Stimulated activated naive B cell treated with anti-CD40 and anti-IgM and Interleukin-4, amounts not matched to agents 10 μg/mL and 1 μg/mL and 100 μg/mL, for 72 hours (primary cell): ENCODE measurements at regions not wholly inside any gene's neighbourhood (a gene's known extent, or its start where the extent isn't known, plus 50 kb on each side); places are given as distances from the start of the nearest gene placed in this dataset.

Source experiments
- ATAC-seq, 2 donors: fragments of 150-1000 bp; cut with Tn5 transposase; replicated peaks; 2 replicates each; pipeline ENCODE4 v1.10.0; 2021; ENCODE audit warnings: moderate library complexity in 1 of 2
- DNase-seq: peaks from one replicate; pipeline ENCODE4 v3.0.0; 2021
- H3K27ac Mint-ChIP-seq: one replicate; pipeline ENCODE4 v1.8.0; 2022; ENCODE audit warnings: mild to moderate bottlenecking, mixed read lengths
- H3K27me3 Mint-ChIP-seq, 2 donors: one replicate each; pipeline ENCODE4 v1.8.0; 2022; ENCODE audit warnings: mixed read lengths in 2 of 2
- H3K36me3 Mint-ChIP-seq, 2 donors: one replicate each; pipeline ENCODE4 v1.8.0; 2022; ENCODE audit warnings: mixed read lengths in 2 of 2, mild to moderate bottlenecking in 1 of 2
- H3K4me1 Mint-ChIP-seq, 2 donors: one replicate each; pipeline ENCODE4 v1.8.0; 2022; ENCODE audit warnings: mixed read lengths in 2 of 2, mild to moderate bottlenecking in 1 of 2
- H3K4me3 Mint-ChIP-seq, 2 donors: one replicate each; pipeline ENCODE4 v1.8.0; 2022; ENCODE audit warnings: mild to moderate bottlenecking in 2 of 2, mixed read lengths in 2 of 2, moderate library complexity in 1 of 2
- H3K9me3 Mint-ChIP-seq, 2 donors: one replicate each; pipeline ENCODE4 v1.8.0; 2022; ENCODE audit warnings: mixed read lengths in 2 of 2, mild to moderate bottlenecking in 1 of 2

DNA sequence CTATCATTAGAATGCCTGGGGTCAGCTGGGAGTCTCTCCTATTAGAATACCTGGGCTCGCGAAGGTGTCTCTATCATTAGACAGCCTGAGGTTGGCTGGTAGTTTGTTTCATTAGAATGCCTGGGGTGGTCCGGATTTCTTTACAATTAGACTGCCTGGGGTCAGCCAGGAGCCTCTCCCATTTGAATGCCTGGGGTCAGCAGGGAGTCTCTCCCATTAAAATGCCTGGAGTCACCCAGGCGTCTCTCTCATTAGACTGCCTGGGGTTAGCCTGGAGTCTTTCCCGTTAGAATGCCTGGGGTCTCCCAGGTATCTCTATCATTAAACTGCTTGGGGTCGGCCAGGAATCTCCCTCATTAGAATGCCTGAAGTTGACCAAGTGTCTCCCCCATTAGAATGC is 1458.3 kb downstream of the UQCRFS1 start:
- ATAC-seq: no peak
- no peak overlapping the region for H3K27ac Mint-ChIP-seq
- H3K9me3 Mint-ChIP-seq: peaks cover 0 to 3% of the 10 kb centered on the region in 2 donors
- H3K36me3 Mint-ChIP-seq: peaks cover 0 to 3% of the 10 kb centered on the region in 2 donors
- DNase-seq: no peak
- H3K4me1 Mint-ChIP-seq: no peaks in the 10 kb centered on the region
- no peaks in the 10 kb centered on the region for H3K27me3 Mint-ChIP-seq
- H3K4me3 Mint-ChIP-seq: no peak overlapping the region

DNA sequence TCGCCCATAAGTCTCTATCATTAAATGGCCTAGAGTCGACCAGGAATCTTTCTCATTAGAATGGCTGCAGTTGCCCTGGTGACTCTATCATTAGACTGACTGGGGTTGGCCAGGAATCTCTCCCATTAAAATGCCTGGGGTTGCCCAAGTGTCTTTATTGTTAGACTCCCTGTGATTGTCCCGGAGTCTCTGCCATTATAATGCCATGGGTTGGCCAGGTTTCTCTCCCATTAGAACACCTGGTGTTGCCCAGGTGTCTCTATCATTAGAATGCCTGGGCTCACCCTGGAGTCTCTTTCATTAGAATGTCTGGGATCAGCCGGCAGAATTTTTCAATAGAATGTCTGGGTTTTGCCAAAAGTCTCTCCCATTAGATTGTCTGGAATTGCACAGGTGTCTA is 1459.3 kb downstream of the UQCRFS1 start:
- DNase-seq: no peak
- H3K4me1 Mint-ChIP-seq: peaks cover 0 to 4% of the 10 kb centered on the region in 2 donors
- H3K27ac Mint-ChIP-seq: no peak overlapping the region
- H3K27me3 Mint-ChIP-seq: no peaks in the 10 kb centered on the region
- no peak overlapping the region for H3K4me3 Mint-ChIP-seq
- ATAC-seq: no peak
- peaks cover 0 to 3% of the 10 kb centered on the region in 2 donors for H3K9me3 Mint-ChIP-seq
- H3K36me3 Mint-ChIP-seq: peaks cover 3% of the 10 kb centered on the region in 2 donors

DNA sequence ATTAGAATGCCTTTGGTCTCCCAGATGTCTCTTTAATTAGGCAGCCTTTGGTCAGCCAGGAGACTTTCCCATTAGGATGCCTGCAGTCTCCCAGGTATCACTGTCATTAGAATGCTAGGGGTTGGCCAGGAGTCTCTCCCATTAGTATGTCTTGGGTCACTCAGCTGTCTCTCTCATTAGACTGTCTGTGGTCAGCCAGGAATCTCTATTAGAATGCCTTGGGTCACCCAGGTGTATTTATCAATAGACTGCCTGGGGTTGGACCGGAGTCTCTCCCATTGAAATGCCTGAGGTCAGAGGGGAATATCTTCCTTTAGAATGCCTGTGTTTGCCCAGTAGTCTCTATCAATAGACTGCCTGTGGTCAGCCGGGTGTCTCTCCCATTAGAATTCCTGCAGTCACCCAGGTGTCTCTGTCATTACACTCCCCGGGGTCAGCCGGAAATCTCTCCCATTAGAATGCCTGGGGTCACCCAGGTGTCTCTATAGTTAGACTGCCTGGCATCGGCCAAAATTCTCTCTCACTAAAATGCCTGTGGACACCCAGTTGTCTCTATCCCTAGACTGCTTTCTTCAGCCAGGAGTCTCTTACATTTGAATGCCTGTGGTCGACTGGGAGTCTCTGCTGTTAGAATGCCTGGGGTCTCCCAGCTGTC is 1460.3 kb downstream of the UQCRFS1 start:
- Mint-ChIP-seq H3K4me1 (peaks cover 0 to 4% of the 10 kb centered on the region in 2 donors), H3K27me3 (no peaks in the 10 kb centered on the region), H3K27ac (no peak overlapping the region), H3K36me3 (peaks cover 3% of the 10 kb centered on the region in 2 donors), H3K4me3 (no peak overlapping the region), H3K9me3 (peaks cover 0 to 3% of the 10 kb centered on the region in 2 donors)
- DNase-seq (no peak), ATAC-seq (no peak)

DNA sequence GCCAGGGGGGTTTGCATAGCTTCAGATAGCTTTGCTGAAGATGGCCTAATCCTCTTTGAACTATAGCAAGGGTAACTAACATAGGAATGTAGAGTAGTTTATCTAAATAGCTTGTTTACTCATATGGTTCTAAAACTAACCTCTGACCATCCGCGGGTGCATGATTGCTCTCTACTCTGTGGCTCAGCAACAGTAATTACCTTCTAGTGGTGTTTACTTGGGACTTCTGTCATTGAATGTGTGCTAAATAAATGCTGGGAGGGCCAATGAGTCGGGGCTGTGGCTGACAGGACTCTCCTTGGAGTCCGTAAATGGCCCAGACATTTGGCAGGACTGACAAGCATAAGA is 1461.9 kb downstream of the UQCRFS1 start:
- Mint-ChIP-seq H3K4me3 (no peak overlapping the region), H3K36me3 (peaks cover 5% of the 10 kb centered on the region in 2 donors), H3K27ac (no peak overlapping the region), H3K9me3 (peaks cover 0 to 4% of the 10 kb centered on the region in 2 donors), H3K27me3 (no peaks in the 10 kb centered on the region), H3K4me1 (peaks cover 7 to 16% of the 10 kb centered on the region in 2 donors)
- no peak for ATAC-seq
- no peak for DNase-seq

DNA sequence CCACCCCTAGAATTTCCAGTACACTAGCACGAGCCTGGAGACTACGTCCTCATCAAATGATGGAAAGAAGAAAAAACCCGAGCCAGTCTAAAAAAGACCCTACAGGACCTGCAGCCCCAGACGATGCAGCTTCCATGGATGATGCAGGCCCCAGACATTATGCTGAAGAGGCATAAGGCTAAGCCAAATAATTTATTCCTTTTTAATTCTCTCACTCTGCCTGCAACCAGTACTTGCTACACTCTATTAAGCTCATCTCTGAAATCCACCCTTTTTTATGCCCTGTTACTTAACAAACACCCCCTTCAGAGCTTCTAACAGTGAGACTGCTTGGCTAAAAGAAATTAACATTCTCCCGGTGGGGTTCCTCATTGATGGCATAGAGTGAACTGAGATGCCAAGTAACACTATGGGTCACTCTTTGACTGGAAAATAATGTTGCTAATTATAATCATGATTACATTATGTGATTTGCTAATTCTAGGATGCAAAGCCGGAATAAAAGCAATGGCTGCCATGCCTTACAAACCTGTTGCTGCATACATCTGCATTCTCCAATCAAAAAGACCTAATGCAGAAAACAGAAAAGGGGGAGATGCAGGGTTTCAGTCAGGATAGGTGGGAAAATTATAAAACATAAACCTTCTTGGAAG is 1462.4 kb downstream of the UQCRFS1 start:
- Mint-ChIP-seq H3K27me3 (no peaks in the 10 kb centered on the region), H3K36me3 (peaks cover 7 to 9% of the 10 kb centered on the region in 2 donors), H3K4me1 (peaks cover 8 to 17% of the 10 kb centered on the region in 2 donors), H3K4me3 (no peak overlapping the region), H3K9me3 (peaks cover 0 to 4% of the 10 kb centered on the region in 2 donors), H3K27ac (no peak overlapping the region)
- no peak for DNase-seq
- no peak for ATAC-seq

DNA sequence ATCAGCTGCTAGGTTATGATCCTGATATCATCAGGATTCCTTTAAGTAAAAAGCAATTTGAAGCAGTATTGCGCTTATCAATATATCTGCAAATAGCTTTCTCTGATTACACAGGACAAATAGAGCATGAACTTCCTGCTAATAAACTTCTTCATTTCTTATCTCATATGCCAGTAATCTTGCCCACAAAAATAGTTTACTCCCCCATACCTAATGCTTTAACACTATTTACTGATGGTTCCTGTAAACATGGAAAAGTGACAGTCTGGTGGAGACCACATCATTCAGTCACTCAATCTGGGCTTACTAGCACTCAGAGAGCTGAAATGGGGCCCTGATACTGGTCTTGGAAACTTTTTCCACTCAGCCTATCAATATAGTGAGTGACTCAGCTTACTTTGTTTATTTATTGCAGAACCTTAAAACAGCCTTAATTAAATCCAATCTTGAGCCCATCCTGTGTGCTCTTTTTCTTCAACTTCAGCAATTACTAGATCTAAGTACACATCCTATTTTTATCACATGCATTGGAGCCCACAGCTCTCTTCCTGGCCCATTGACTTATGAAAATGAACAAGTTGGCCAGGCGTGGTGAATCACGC is 1464.3 kb downstream of the UQCRFS1 start:
- H3K4me1 Mint-ChIP-seq: peaks cover 8 to 17% of the 10 kb centered on the region in 2 donors
- H3K27ac Mint-ChIP-seq: no peak overlapping the region
- H3K4me3 Mint-ChIP-seq: no peak overlapping the region
- DNase-seq (no peak), ATAC-seq (no peak)
- no peaks in the 10 kb centered on the region for H3K27me3 Mint-ChIP-seq
- H3K9me3 Mint-ChIP-seq: peaks cover under 1 to 1% of the 10 kb centered on the region in 2 donors
- peaks cover 7 to 20% of the 10 kb centered on the region in 2 donors for H3K36me3 Mint-ChIP-seq

DNA sequence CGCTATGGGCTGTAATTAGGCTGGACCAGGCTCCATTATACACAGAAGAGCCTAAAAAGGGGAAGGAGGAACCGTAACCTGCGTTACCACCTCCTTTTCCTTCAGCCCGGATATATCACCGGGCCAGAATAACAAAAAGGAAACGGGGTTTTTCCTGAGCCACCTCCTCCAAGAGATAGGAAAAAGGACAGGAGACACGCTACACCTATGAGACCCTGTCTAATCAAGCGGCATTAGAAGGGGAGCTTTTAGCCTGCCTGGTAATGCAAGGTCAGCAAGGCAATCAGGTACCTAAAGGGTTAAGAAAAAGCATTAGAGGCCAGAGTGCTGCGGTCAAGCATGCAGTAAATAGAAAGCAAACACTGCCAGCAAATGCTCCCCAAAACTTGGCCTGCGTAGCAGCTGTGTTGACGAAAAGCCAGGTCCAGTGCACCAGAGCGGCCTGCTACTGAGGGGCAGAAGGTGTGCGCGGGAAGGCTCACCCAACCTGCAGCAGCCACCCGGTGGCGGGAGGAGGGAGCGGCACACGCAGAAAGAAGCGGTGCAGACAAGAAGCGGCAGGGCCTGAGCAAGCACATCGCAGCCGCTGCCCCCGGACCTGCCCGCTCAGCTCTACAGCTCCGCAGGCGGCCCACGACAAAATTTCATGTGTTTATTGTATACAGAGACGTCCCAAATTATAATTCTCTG is 1466.1 kb downstream of the UQCRFS1 start:
- no peaks in the 10 kb centered on the region for H3K27me3 Mint-ChIP-seq
- peaks cover 7 to 33% of the 10 kb centered on the region in 2 donors for H3K36me3 Mint-ChIP-seq
- ATAC-seq: peak; percentile 82 to 86
- H3K9me3 Mint-ChIP-seq: peaks cover 1 to 13% of the 10 kb centered on the region in 2 donors
- peaks cover 8 to 17% of the 10 kb centered on the region in 2 donors for H3K4me1 Mint-ChIP-seq
- peak; percentile 4 for DNase-seq
- H3K27ac Mint-ChIP-seq: no peak overlapping the region
- H3K4me3 Mint-ChIP-seq: peak overlapping the region in 1 of 2 donors; percentile 30

DNA sequence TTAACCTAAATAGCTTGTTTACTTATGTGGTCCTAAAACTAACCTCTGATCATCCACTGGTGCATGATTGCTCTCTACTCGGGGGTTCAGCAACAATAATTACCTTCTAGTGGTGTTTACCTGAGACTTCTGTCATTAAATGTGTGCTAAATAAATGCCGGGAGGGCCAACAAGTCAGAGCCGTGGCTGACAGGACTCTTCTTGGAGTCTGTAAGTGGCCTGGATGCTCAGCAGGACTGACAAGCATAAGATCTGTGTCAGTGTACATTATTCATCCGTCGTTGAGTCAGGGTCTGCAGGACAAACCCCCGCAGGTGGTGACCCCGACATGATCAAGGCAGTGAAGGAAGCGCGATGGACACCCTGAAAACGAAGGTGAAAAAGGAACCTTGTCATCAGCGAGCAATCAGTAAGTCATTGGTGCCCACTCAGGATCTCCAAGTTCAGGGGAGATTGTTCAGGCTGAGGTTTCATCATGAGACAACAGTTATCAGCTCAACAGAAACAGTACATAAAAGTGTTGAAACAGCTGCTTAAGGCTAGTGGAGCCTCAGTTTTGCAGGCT is 1466.9 kb downstream of the UQCRFS1 start:
- Mint-ChIP-seq H3K36me3 (peaks cover 7 to 39% of the 10 kb centered on the region in 2 donors), H3K4me3 (no peak overlapping the region), H3K4me1 (peaks cover 8 to 17% of the 10 kb centered on the region in 2 donors), H3K27me3 (no peaks in the 10 kb centered on the region), H3K27ac (no peak overlapping the region), H3K9me3 (peaks cover 3 to 15% of the 10 kb centered on the region in 2 donors)
- ATAC-seq (no peak), DNase-seq (no peak)

DNA sequence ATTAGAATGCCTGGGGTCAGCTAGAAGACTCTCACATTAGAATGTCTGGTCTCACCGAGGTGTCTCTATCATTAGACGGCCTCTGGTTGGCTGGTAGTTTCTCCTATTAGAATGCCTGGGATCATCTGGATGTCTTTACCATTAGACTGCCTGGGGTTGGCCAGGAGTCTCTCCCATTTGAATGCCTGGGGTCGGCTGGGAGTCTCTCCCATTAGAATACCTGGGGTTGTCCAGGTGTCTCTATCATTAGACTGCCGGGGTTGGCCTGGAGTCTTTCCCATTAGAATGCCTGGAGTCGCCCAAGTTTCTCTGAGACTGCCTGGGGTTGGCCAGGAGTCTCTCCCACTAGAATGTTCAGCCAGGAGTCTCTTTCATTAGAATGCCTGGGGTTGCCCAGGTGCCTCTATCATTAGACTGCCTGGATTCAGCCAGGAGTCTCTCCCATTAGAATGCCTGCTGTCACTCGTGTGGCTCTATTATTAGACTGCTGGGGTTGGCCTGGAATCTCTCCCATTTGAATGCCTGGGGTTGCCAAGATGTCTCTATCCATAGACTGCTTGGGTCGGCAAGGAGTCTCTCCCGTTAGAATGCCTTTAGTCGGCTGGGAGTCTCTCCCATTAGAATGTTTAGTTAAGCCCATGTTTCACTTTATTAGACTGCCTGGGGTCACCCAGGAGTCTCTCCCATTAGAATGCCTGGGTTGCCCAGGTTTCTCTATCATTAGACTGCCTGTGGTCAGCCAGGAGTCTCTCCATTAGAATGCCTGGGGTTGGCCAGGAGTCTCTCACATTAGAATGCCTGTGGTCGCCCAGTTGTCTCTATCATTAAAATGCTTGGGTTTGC is 1467.8 kb downstream of the UQCRFS1 start:
- DNase-seq: no peak
- Mint-ChIP-seq H3K9me3 (peaks cover 4 to 16% of the 10 kb centered on the region in 2 donors), H3K4me3 (no peak overlapping the region), H3K27ac (no peak overlapping the region), H3K4me1 (peaks cover 8 to 17% of the 10 kb centered on the region in 2 donors), H3K27me3 (no peaks in the 10 kb centered on the region), H3K36me3 (peaks cover 7 to 47% of the 10 kb centered on the region in 2 donors)
- ATAC-seq: no peak

DNA sequence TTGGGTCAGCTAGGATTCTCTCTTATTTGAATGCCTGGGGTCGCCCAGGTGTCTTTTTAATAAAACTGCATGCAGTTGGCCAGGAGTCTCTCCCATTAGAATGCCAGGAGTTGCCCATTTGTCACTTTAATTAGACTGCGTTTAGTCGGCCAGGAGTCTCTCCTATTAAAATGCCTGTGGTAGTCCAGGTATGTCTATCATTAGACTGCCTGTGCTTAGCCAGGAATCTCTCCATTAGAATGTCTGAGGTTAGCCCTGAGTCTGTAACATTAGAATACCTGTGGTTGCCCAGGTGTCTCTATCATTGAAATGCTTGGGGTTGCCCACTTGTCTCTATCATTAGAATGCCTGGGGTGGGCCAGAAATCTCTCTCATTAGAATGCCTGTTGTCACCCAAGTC is 1470.9 kb downstream of the UQCRFS1 start:
- Mint-ChIP-seq H3K9me3 (peaks cover 17 to 20% of the 10 kb centered on the region in 2 donors), H3K27ac (no peak overlapping the region), H3K4me3 (no peak overlapping the region), H3K36me3 (peaks cover 12 to 73% of the 10 kb centered on the region in 2 donors), H3K27me3 (no peaks in the 10 kb centered on the region), H3K4me1 (peaks cover 8 to 12% of the 10 kb centered on the region in 2 donors)
- ATAC-seq: no peak
- no peak for DNase-seq

DNA sequence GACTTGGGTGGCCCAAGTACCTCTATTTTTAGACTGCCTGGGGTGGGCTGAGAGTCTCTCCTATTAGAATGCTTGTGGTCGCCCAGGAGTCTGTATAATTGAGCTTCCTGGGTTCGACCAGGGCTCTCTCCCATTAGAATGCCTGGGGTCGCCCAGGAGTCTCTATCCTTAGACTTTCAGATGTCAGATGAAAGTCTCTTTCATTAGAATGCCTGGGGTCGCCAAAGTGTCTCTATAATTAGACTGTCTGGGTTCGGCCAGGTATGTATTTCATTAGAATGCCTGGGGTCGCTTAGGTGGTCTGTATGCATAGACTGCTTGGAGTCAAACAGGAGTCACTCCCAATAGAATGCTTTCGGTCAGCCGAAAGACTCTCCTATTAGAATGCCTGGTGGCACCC is 1471.7 kb downstream of the UQCRFS1 start:
- H3K4me1 Mint-ChIP-seq: peaks cover 3 to 4% of the 10 kb centered on the region in 2 donors
- no peak overlapping the region for H3K27ac Mint-ChIP-seq
- H3K9me3 Mint-ChIP-seq: peaks cover 20% of the 10 kb centered on the region in 2 donors
- ATAC-seq (no peak), DNase-seq (no peak)
- H3K4me3 Mint-ChIP-seq: no peak overlapping the region
- peaks cover 20 to 82% of the 10 kb centered on the region in 2 donors for H3K36me3 Mint-ChIP-seq
- no peaks in the 10 kb centered on the region for H3K27me3 Mint-ChIP-seq

DNA sequence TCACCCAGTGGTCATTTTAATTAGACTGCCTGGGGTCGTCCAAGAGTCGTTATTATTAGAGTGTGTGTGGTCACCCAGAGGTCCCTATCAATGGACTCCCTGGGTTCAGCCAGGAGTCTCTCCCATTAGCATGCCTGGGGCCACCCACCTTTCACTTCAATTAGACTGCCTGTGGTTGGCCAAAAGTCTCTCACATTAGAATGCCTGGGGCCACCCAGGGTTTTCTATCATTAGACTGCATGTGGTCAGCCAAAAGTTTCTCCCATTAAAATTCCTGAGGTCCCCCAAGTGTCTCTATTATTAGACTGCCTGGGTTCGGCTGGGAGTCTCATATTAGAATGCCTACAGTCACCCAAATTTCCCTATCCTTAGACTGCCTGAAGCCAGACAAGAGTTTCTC is 1472.6 kb downstream of the UQCRFS1 start:
- Mint-ChIP-seq H3K36me3 (peaks cover 24 to 84% of the 10 kb centered on the region in 2 donors), H3K27me3 (no peaks in the 10 kb centered on the region), H3K27ac (no peak overlapping the region), H3K9me3 (peaks cover 19 to 25% of the 10 kb centered on the region in 2 donors), H3K4me3 (no peak overlapping the region), H3K4me1 (no peaks in the 10 kb centered on the region)
- no peak for DNase-seq
- ATAC-seq: no peak

DNA sequence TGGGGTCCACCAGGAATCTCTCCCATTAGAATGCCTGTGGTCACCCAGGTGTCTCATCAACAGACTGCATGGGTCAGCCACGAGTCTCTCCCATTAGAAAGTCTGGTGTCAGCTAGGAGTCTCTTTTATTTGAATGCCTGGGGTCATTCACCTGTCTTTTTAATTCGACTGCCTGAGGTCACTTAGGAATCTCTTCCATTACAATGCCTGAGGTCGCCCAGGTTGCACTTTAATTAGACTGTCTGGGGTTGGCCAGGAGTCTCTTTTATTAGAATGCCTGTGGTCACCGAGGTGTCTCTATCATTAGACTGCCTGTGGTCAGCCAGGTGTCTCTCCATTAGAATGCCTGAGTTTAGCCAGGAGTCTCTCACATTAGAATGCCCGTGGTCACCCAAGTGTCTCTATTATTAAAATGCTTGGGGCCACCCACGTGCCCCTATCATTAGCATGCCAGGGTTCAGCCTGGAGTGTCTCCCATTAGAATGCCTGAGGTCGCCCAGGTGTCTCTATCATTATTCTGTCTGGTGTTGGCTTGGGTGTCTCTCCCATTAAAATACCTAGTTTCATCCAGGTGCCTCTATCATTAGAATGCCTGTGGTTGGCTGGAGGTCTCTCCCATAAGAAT is 1474.3 kb downstream of the UQCRFS1 start:
- Mint-ChIP-seq H3K4me1 (no peaks in the 10 kb centered on the region), H3K4me3 (no peak overlapping the region), H3K36me3 (peaks cover 41 to 90% of the 10 kb centered on the region in 2 donors), H3K9me3 (peaks cover 25 to 32% of the 10 kb centered on the region in 2 donors), H3K27ac (no peak overlapping the region), H3K27me3 (no peaks in the 10 kb centered on the region)
- ATAC-seq (no peak), DNase-seq (no peak)
